OCI-LY1 (cell line): ENCODE measurements at regions not wholly inside any gene's neighbourhood (a gene's known extent, or its start where the extent isn't known, plus 50 kb on each side); places are given as distances from the start of the nearest gene placed in this dataset.

Experiments used
- H2AFZ ChIP-seq: fragments of 200-600 bp; sonication (generic), shearing (Covaris generic); 2 replicates; pipeline ENCODE4 v1.6.0; 2014; ENCODE audit warnings: antibody characterized with exemption, mild to moderate bottlenecking, low read length
- H3F3A ChIP-seq: fragments of 200-600 bp; sonication (generic), shearing (Covaris generic); 2 replicates; pipeline ENCODE4 v1.6.0; 2014; ENCODE audit warnings: mild to moderate bottlenecking, antibody characterized with exemption, low read length, moderate library complexity; ENCODE audit not compliant: insufficient read depth
- H3K27ac ChIP-seq: fragments of 200-600 bp; sonication (generic); 2 replicates; pipeline ENCODE4 v1.5.1; 2014; ENCODE audit warnings: low read length, mixed run types, mild to moderate bottlenecking, low read depth; ENCODE audit not compliant: poor library complexity, severe bottlenecking
- H3K27me3 ChIP-seq: fragments of 200-600 bp; sonication (generic); 2 replicates; pipeline ENCODE4 v1.6.0; 2014; ENCODE audit warnings: antibody characterized with exemption, mild to moderate bottlenecking, low read length, moderate library complexity; ENCODE audit not compliant: insufficient read depth
- H3K36me3 ChIP-seq: fragments of 200-600 bp; sonication (generic); 2 replicates; pipeline ENCODE4 v1.6.1; 2014; ENCODE audit warnings: mild to moderate bottlenecking, antibody characterized with exemption, low read length, moderate library complexity, mixed read lengths; ENCODE audit not compliant: insufficient read depth
- H3K4me1 ChIP-seq: fragments of 200-600 bp; sonication (generic); 2 replicates; pipeline ENCODE4 v1.5.1; 2014; ENCODE audit warnings: mild to moderate bottlenecking, low read length, moderate library complexity; ENCODE audit not compliant: insufficient read depth, severe bottlenecking
- H3K4me2 ChIP-seq: fragments of 200-600 bp; sonication (generic), shearing (Covaris generic); 2 replicates; pipeline ENCODE4 v1.6.1; 2014; ENCODE audit warnings: low read length
- H3K4me3 ChIP-seq: fragments of 200-600 bp; sonication (generic); 2 replicates; pipeline ENCODE4 v1.5.1; 2014; ENCODE audit warnings: low read length, low read depth, mild to moderate bottlenecking, mixed read lengths; ENCODE audit not compliant: poor library complexity, severe bottlenecking
- H3K79me2 ChIP-seq: fragments of 200-600 bp; shearing (Covaris generic); 2 replicates; pipeline ENCODE4 v1.6.1; 2016; ENCODE audit warnings: mixed run types, low read length, mixed read lengths; ENCODE audit not compliant: insufficient read depth
- H3K9ac ChIP-seq: fragments of 200-600 bp; sonication (generic), shearing (Covaris generic); 2 replicates; pipeline ENCODE4 v1.6.1; 2014; ENCODE audit warnings: mild to moderate bottlenecking, low read length, mixed read lengths
- H3K9me2 ChIP-seq: fragments of 200-600 bp; sonication (generic), shearing (Covaris generic); 2 replicates; pipeline ENCODE4 v1.6.1; 2014; ENCODE audit warnings: low read depth, mild to moderate bottlenecking, low read length, mixed read lengths
- H3K9me3 ChIP-seq: fragments of 200-600 bp; shearing (Covaris generic); 2 replicates; pipeline ENCODE4 v1.6.1; 2014; ENCODE audit warnings: low read length, mixed read lengths
- H4K20me1 ChIP-seq: fragments of 200-600 bp; sonication (generic), shearing (Covaris generic); 2 replicates; pipeline ENCODE4 v1.6.0; 2016; ENCODE audit warnings: mild to moderate bottlenecking, low read length; ENCODE audit not compliant: insufficient read depth
- CTCF ChIP-seq: fragments of 200-600 bp; sonication (generic), shearing (Covaris generic); IDR thresholded peaks from 2 replicates; pipeline ENCODE4 v1.5.1; 2017; ENCODE audit warnings: mild to moderate bottlenecking, antibody characterized with exemption, low read length, moderate library complexity, mixed read lengths
- EZH2 ChIP-seq: fragments of 200-600 bp; sonication (generic), shearing (Covaris generic); IDR thresholded peaks from 2 replicates; pipeline ENCODE4 v1.8.0; 2017; ENCODE audit warnings: borderline replicate concordance, mixed run types, mild to moderate bottlenecking, antibody characterized with exemption, low read length, moderate library complexity, mixed read lengths

- Histone ChIP-seq H2AFZ (no peak overlapping the region), H3K4me2 (no peak overlapping the region)
Measured at GRCh38 chr12:75959060-75959459, 72.5 kb downstream of the PHLDA1 start.

DNA sequence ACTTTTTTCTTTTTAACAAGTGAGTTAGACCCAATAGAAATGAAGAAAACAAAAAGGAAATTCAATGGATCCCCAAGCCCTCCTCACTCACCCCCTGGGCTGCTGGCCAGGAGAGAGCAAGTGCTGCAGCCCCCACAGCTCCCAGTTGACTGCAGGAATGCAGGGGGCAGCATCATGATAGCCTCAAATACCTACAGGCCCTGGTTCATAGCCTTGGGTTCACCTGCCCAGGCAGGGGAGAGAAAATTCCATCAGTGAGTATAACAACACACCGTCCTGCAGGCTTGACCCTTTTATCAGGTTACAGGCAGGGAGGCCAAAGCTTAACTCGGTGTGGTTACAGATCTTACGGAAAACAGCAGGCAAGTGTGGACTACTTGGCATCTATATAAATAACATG lies 76.3 kb downstream of the PHLDA1 start:
- no peaks in the 10 kb centered on the region for H3K36me3 ChIP-seq
- H3K9me3 ChIP-seq: no peaks in the 10 kb centered on the region
- no peaks in the 10 kb centered on the region for H3K79me2 ChIP-seq
- no peak overlapping the region for H3K4me3 ChIP-seq
- no peak overlapping the region for H3K27ac ChIP-seq
- no peaks in the 10 kb centered on the region for H4K20me1 ChIP-seq
- no peak overlapping the region for H2AFZ ChIP-seq
- H3F3A ChIP-seq: no peaks in the 10 kb centered on the region
- H3K27me3 ChIP-seq: no peaks in the 10 kb centered on the region
- no peaks in the 10 kb centered on the region for H3K4me1 ChIP-seq
- H3K9ac ChIP-seq: no peak overlapping the region
- H3K9me2 ChIP-seq: no peaks in the 10 kb centered on the region
- no peak overlapping the region for H3K4me2 ChIP-seq
- TF ChIP-seq CTCF: no peak
- no peak for TF ChIP-seq EZH2

More at GRCh38 chr12:75959060-75959459, 72.5 kb downstream of the PHLDA1 start:
- H3K9me2 ChIP-seq: no peaks in the 10 kb centered on the region
- no peaks in the 10 kb centered on the region for H3K79me2 ChIP-seq
- no peak overlapping the region for H3K27ac ChIP-seq
- H3K4me1 ChIP-seq: no peaks in the 10 kb centered on the region
- H4K20me1 ChIP-seq: no peaks in the 10 kb centered on the region
- no peak overlapping the region for H3K4me3 ChIP-seq
- no peaks in the 10 kb centered on the region for H3F3A ChIP-seq
- no peaks in the 10 kb centered on the region for H3K36me3 ChIP-seq
- TF ChIP-seq EZH2: no peak
- no peak for TF ChIP-seq CTCF
- H3K27me3 ChIP-seq: no peaks in the 10 kb centered on the region
- no peaks in the 10 kb centered on the region for H3K9me3 ChIP-seq
- no peak overlapping the region for H3K9ac ChIP-seq

GRCh38 chr12:75954749-75955148 lies 76.8 kb downstream of the PHLDA1 start:
- H3K27ac ChIP-seq: no peak overlapping the region
- no peak for TF ChIP-seq CTCF
- TF ChIP-seq EZH2: no peak
- H4K20me1 ChIP-seq: no peaks in the 10 kb centered on the region
- H3K4me3 ChIP-seq: no peak overlapping the region
- no peaks in the 10 kb centered on the region for H3F3A ChIP-seq
- no peak overlapping the region for H2AFZ ChIP-seq
- no peak overlapping the region for H3K4me2 ChIP-seq
- no peaks in the 10 kb centered on the region for H3K9me3 ChIP-seq
- no peaks in the 10 kb centered on the region for H3K27me3 ChIP-seq
- H3K9me2 ChIP-seq: no peaks in the 10 kb centered on the region
- no peaks in the 10 kb centered on the region for H3K4me1 ChIP-seq
- H3K79me2 ChIP-seq: no peaks in the 10 kb centered on the region
- no peaks in the 10 kb centered on the region for H3K36me3 ChIP-seq
- no peak overlapping the region for H3K9ac ChIP-seq
